CD4-positive, alpha-beta T cell (primary cell): ENCODE measurements at regions not wholly inside any gene's neighbourhood (a gene's known extent, or its start where the extent isn't known, plus 50 kb on each side); places are given as distances from the start of the nearest gene placed in this dataset.

Experiments used
- ATAC-seq: fragments of 200-7000 bp; cut with Tn5 transposase; one replicate; pipeline ENCODE4 v1.10.0; 2022; ENCODE audit warnings: mild to moderate bottlenecking; ENCODE audit not compliant: poor library complexity
- CTCF ChIA-PET: fragments of 350-600 bp; sonication (Branson Sonifier 250); formaldehyde crosslinking; loops from one replicate; lab custom pipeline; 2021; ENCODE audit warnings: antibody characterized with exemption, inconsistent platforms; lab: Charles Lee
- POLR2A ChIA-PET: fragments of 350-600 bp; sonication (Branson Sonifier 250); formaldehyde crosslinking; loops from one replicate; lab custom pipeline; 2021; ENCODE audit warnings: antibody characterized with exemption, inconsistent platforms; lab: Charles Lee
- DNase-seq, 14 experiments: peaks; one replicate each; pipeline ENCODE4 v3.0.0-alpha.2; 2013 to 2020; ENCODE audit warnings: mixed read lengths in 2 of 14
- H3K27ac ChIP-seq, 2 donors: one replicate each; pipeline versions ENCODE4 v1.5.1 to v1.7.0; 2013; ENCODE audit warnings: low read length in 2 of 2, low read depth in 1 of 2, mild to moderate bottlenecking in 1 of 2
- H3K27me3 ChIP-seq, 2 experiments: 1 replicate in 1 of 2; 2 replicates in 1 of 2; pipeline versions ENCODE4 v1.6.1 to v1.7.0; 2013; ENCODE audit warnings: low read length in 2 of 2, control low read depth in 1 of 2, mild to moderate bottlenecking in 1 of 2, moderate library complexity in 1 of 2; ENCODE audit not compliant: insufficient read depth in 2 of 2, control insufficient read depth in 1 of 2
- H3K36me3 ChIP-seq: one replicate; pipeline ENCODE4 v1.6.1; 2013; ENCODE audit warnings: low read length, control low read depth; ENCODE audit not compliant: insufficient read depth
- H3K4me1 ChIP-seq: one replicate; pipeline ENCODE4 v1.6.1; 2013; ENCODE audit warnings: low read length, control low read depth; ENCODE audit not compliant: insufficient read depth
- H3K4me3 ChIP-seq: one replicate; pipeline ENCODE4 v1.5.1; 2013; ENCODE audit warnings: mild to moderate bottlenecking, low read length, moderate library complexity
- H3K9me3 ChIP-seq, 2 experiments: 1 replicate in 1 of 2; 2 replicates in 1 of 2; pipeline versions ENCODE4 v1.6.1 to v1.7.0; 2013; ENCODE audit warnings: low read length in 2 of 2, mild to moderate bottlenecking in 2 of 2, control low read depth in 1 of 2, moderate library complexity in 1 of 2; ENCODE audit not compliant: control insufficient read depth in 1 of 2, insufficient read depth in 1 of 2
- H3K27ac Mint-ChIP-seq: one replicate; pipeline ENCODE4 v1.8.0; 2020; ENCODE audit warnings: mixed read lengths
- H3K27me3 Mint-ChIP-seq: one replicate; pipeline ENCODE4 v1.8.0; 2021; ENCODE audit warnings: mixed read lengths
- H3K36me3 Mint-ChIP-seq: one replicate; pipeline ENCODE4 v1.8.0; 2021; ENCODE audit warnings: low read depth, mixed read lengths
- H3K4me1 Mint-ChIP-seq: one replicate; pipeline ENCODE4 v1.8.0; 2021; ENCODE audit warnings: low read depth, mixed read lengths
- H3K4me3 Mint-ChIP-seq: one replicate; pipeline ENCODE4 v1.8.0; 2020; ENCODE audit warnings: mild to moderate bottlenecking, mixed read lengths
- H3K9me3 Mint-ChIP-seq: one replicate; pipeline ENCODE4 v1.8.0; 2020; ENCODE audit warnings: mixed read lengths
- CTCF ChIP-seq: fragments of 200-600 bp; IDR thresholded peaks from one replicate; pipeline ENCODE4 v1.8.0; 2022; ENCODE audit warnings: antibody characterized with exemption, mild to moderate bottlenecking
- intact Hi-C, 2 experiments: fragments of 100-400 bp; cut with DNase I in 1 of 2; cut with micrococcal nuclease in 1 of 2; formaldehyde crosslinking; loops; one replicate each; pipeline versions ENCODE4 v1.15.1 to v1.9.0; 2023 to 2025; cut with DNase I, micrococcal nuclease

- CTCF ChIA-PET, result no interaction called here
- H3K9me3 Mint-ChIP-seq, result no peaks in the 10 kb centered on the region
Observed at GRCh38 chr16:55051571-55052347, 121.1 kb downstream of the IRX5 start.

GRCh38 chr16:55052348-55052734 lies 121.7 kb downstream of the IRX5 start:
- no peak overlapping the region for H3K27ac Mint-ChIP-seq
- H3K4me3 Mint-ChIP-seq, result no peak overlapping the region
- H3K36me3 Mint-ChIP-seq, result no peaks in the 10 kb centered on the region
- Histone ChIP-seq H3K4me3 (no peak overlapping the region), H3K27ac (no peak overlapping the region), H3K27me3 (peaks cover 5 to 16% of the 10 kb centered on the region in 2 experiments), H3K36me3 (no peaks in the 10 kb centered on the region), H3K4me1 (no peaks in the 10 kb centered on the region), H3K9me3 (peaks cover 0 to 11% of the 10 kb centered on the region in 2 experiments)
- no peaks in the 10 kb centered on the region for H3K4me1 Mint-ChIP-seq
- TF ChIP-seq CTCF, result no peak
- POLR2A ChIA-PET, result no interaction called here
- intact Hi-C loops, result no loop called here
- H3K27me3 Mint-ChIP-seq, result peaks cover 55% of the 10 kb centered on the region
- H3K9me3 Mint-ChIP-seq, result no peaks in the 10 kb centered on the region
- DNase-seq, result no peak
- no peak for ATAC-seq
- CTCF ChIA-PET, result no interaction called here

More at GRCh38 chr16:55051571-55052347, 121.1 kb downstream of the IRX5 start:
- H3K36me3 ChIP-seq, result no peaks in the 10 kb centered on the region
- ATAC-seq (no peak), DNase-seq (no peak)
- no peaks in the 10 kb centered on the region for H3K4me1 ChIP-seq
- H3K4me3 Mint-ChIP-seq, result no peak overlapping the region
- no peak overlapping the region for H3K27ac Mint-ChIP-seq
- no peak for TF ChIP-seq CTCF
- intact Hi-C loops, result no loop called here
- H3K27me3 Mint-ChIP-seq, result peaks cover 49% of the 10 kb centered on the region
- no peak overlapping the region for H3K4me3 ChIP-seq
- H3K9me3 ChIP-seq, result peaks cover 0 to 9% of the 10 kb centered on the region in 2 experiments
- POLR2A ChIA-PET, result no interaction called here
- H3K4me1 Mint-ChIP-seq, result no peaks in the 10 kb centered on the region
- H3K27ac ChIP-seq, result no peak overlapping the region
- H3K36me3 Mint-ChIP-seq, result no peaks in the 10 kb centered on the region
- H3K27me3 ChIP-seq, result peaks cover 0 to 12% of the 10 kb centered on the region in 2 experiments

DNA sequence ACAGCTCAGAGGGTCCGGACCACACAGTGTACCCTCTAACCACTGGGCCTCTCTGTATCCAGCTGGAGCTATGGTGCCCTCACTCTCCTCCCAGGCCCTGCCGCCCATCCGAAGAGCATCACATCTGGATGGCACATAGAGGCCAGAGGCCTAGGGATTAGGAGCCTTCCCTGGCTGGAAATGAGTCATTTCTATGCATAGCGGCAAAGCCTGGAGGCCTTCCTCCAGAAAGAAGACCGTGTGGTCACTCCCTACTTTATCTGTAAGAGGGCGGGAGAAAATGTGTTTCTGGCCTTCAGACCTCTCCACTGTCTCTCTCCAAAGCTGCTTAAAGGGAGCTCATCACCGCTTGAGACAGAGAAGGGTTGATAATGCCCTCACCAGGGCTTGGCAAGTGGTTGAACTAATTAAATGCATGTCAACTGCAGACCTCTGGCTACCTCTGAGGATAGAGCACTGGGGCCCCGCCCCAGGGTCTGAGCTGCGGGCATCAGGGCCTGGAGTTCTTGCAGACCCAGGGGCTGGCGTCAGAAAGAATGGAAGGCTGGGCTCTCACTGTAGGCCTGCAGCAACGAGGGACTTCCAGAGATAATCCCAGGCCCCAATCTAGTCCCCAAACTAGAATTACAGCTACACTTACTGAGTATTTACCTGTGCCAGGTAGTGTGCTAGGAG lies 122.2 kb downstream of the IRX5 start:
- peaks cover 10 to 22% of the 10 kb centered on the region in 2 experiments for H3K27me3 ChIP-seq
- DNase-seq (no peak), ATAC-seq (no peak)
- no peaks in the 10 kb centered on the region for H3K36me3 ChIP-seq
- peaks cover 0 to 11% of the 10 kb centered on the region in 2 experiments for H3K9me3 ChIP-seq
- Mint-ChIP-seq H3K27ac (no peak overlapping the region), H3K27me3 (peaks cover 58% of the 10 kb centered on the region), H3K9me3 (no peaks in the 10 kb centered on the region), H3K4me1 (no peaks in the 10 kb centered on the region), H3K4me3 (no peak overlapping the region), H3K36me3 (no peaks in the 10 kb centered on the region)
- H3K4me3 ChIP-seq, result no peak overlapping the region
- POLR2A ChIA-PET, result no interaction called here
- H3K4me1 ChIP-seq, result no peaks in the 10 kb centered on the region
- CTCF ChIA-PET, result no interaction called here
- no peak overlapping the region for H3K27ac ChIP-seq
- TF ChIP-seq CTCF, result no peak
- intact Hi-C loops, result no loop called here
